Body of pancreas (tissue), 4 donors: ENCODE measurements at regions not wholly inside any gene's neighbourhood (a gene's known extent, or its start where the extent isn't known, plus 50 kb on each side); places are given as distances from the start of the nearest gene placed in this dataset.

Experiments used
- ATAC-seq: fragments of 150-250 bp; one replicate; pipeline ENCODE4 v1.9.1; 2016
- DNase-seq, 4 donors: peaks; one replicate each; pipeline ENCODE4 v3.0.0-alpha.2; 2019
- H3K27ac ChIP-seq, 4 donors: fragments of 200-600 bp; sonication (generic); 1 replicate in 3 of 4; 2 replicates in 1 of 4; pipeline versions ENCODE4 v1.5.1 to v1.6.1; 2016 to 2019; ENCODE audit warnings: mild to moderate bottlenecking in 1 of 4, mixed read lengths in 1 of 4, moderate library complexity in 1 of 4
- H3K27me3 ChIP-seq, 2 donors: fragments of 200-600 bp; sonication (generic); one replicate each; pipeline ENCODE4 v1.6.0; 2016; ENCODE audit warnings: mild to moderate bottlenecking in 1 of 2
- H3K36me3 ChIP-seq, 2 donors: fragments of 200-600 bp; sonication (generic); replicated peaks in 1 of 2; 2 replicates each; pipeline ENCODE4 v1.5.1; 2016; ENCODE audit warnings: low read depth in 2 of 2; ENCODE audit not compliant: insufficient read depth in 1 of 2
- H3K4me1 ChIP-seq: fragments of 200-600 bp; sonication (generic); one replicate; pipeline ENCODE4 v1.6.0; 2016
- H3K4me3 ChIP-seq, 2 donors: fragments of 200-600 bp; sonication (generic); 1 replicate in 1 of 2; 2 replicates in 1 of 2; pipeline ENCODE4 v1.5.1; 2016 to 2019
- H3K9me3 ChIP-seq, 3 donors: fragments of 200-600 bp; sonication (generic); 1 replicate in 2 of 3; 2 replicates in 1 of 3; pipeline ENCODE4 v1.5.1; 2016
- CTCF ChIP-seq, 7 experiments: fragments of 450-650 bp in 4 of 7; fragments of 200-600 bp in 3 of 7; sonication (generic) in 3 of 7; IDR thresholded peaks; one replicate each; pipeline ENCODE4 v1.5.1; 2016 to 2019; ENCODE audit warnings: antibody characterized with exemption in 7 of 7
- POLR2A ChIP-seq, 3 donors: fragments of 450-650 bp; IDR thresholded peaks; one replicate each; pipeline ENCODE4 v1.6.1; 2016; ENCODE audit warnings: antibody characterized with exemption in 3 of 3, mild to moderate bottlenecking in 2 of 3
- WGBS, 2 donors: methylation state at CpG; one replicate each; pipeline ENCODE4 v1.1.5; 2017; 5-methylcytosine and 5-hydroxymethylcytosine counted together
- intact Hi-C: fragments of 100-400 bp; cut with DNase I; formaldehyde crosslinking; loops from one replicate; pipeline ENCODE4 v1.15.1; 2023

GRCh38 chr19:29436591-29437103 is 89.1 kb upstream of the VSTM2B start:
- no peaks in the 10 kb centered on the region for H3K4me1 ChIP-seq
- DNase-seq (no peak), ATAC-seq (no peak)
- no peak overlapping the region for H3K27ac ChIP-seq
- intact Hi-C loops = no loop called here
- H3K9me3 ChIP-seq = peaks cover 0 to 7% (median 0%) of the 10 kb centered on the region in 3 donors
- WGBS, 2 donors = 79 to 80% methylated on average over 11 of the region's 11 CpGs
- no peak for TF ChIP-seq POLR2A (IDR thresholded peaks at IDR 0.05)
- no peak for TF ChIP-seq CTCF (IDR thresholded peaks at IDR 0.05)
- no peak overlapping the region for H3K4me3 ChIP-seq
- H3K36me3 ChIP-seq = no peaks in the 10 kb centered on the region
- H3K27me3 ChIP-seq = no peaks in the 10 kb centered on the region

DNA sequence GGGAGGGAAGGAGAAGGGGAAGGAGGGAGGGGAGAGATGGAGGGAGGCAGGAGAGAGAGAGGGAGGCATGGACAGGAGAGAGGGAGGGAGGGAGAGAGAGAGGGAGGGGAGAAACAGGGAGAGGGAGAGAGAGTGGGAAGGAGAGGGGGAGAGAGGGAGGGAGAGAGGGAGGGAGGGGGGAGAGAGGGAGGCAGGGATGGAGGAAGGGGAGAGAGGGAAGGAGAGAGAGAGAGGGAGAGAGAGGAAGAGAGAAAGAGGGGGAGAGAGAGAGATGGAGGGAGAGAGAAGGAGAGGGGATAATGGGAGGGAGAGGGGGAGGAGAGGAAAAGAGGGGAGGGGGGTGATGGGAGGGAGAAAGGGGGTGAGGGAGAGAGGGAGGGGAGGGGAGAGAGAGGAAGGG is 86.8 kb upstream of the VSTM2B start:
- no peak for TF ChIP-seq POLR2A (IDR thresholded peaks at IDR 0.05)
- TF ChIP-seq CTCF (IDR thresholded peaks at IDR 0.05) = no peak

GRCh38 chr19:29439688-29440550 is 85.9 kb upstream of the VSTM2B start:
- no peak for TF ChIP-seq POLR2A (IDR thresholded peaks at IDR 0.05)
- no peak for TF ChIP-seq CTCF (IDR thresholded peaks at IDR 0.05)
- Histone ChIP-seq H3K9me3 (peaks cover 0 to 7% (median 0%) of the 10 kb centered on the region in 3 donors), H3K36me3 (no peaks in the 10 kb centered on the region), H3K27ac (no peak overlapping the region), H3K27me3 (no peaks in the 10 kb centered on the region), H3K4me1 (no peaks in the 10 kb centered on the region), H3K4me3 (no peak overlapping the region)
- ATAC-seq (no peak), DNase-seq (no peak)
- intact Hi-C loops = no loop called here
- 71 to 73% methylated on average over 11 to 18 of the region's 34 CpGs for WGBS, 2 donors

More for the DNA sequence above, 86.8 kb upstream of the VSTM2B start:
- intact Hi-C loops = no loop called here
- DNase-seq = no peak
- Histone ChIP-seq H3K9me3 (peaks cover 0 to 7% (median 0%) of the 10 kb centered on the region in 3 donors), H3K4me3 (no peak overlapping the region), H3K27me3 (no peaks in the 10 kb centered on the region), H3K27ac (no peak overlapping the region), H3K36me3 (no peaks in the 10 kb centered on the region), H3K4me1 (no peaks in the 10 kb centered on the region)
- ATAC-seq = no peak

GRCh38 chr19:29442094-29442493 is 83.7 kb upstream of the VSTM2B start:
- ATAC-seq = no peak
- no peak for TF ChIP-seq CTCF (IDR thresholded peaks at IDR 0.05)
- TF ChIP-seq POLR2A (IDR thresholded peaks at IDR 0.05) = no peak
- H3K27me3 ChIP-seq = no peaks in the 10 kb centered on the region
- H3K4me1 ChIP-seq = no peaks in the 10 kb centered on the region
- H3K4me3 ChIP-seq = no peak overlapping the region
- no peak overlapping the region for H3K27ac ChIP-seq
- peaks cover 0 to 7% (median 0%) of the 10 kb centered on the region in 3 donors for H3K9me3 ChIP-seq
- intact Hi-C loops = no loop called here
- DNase-seq = no peak
- 46 to 52% methylated on average over 3 to 7 of the region's 7 CpGs for WGBS, 2 donors
- no peaks in the 10 kb centered on the region for H3K36me3 ChIP-seq
